ENCODE measurements at regions not wholly inside any gene's neighbourhood (a gene's known extent, or its start where the extent isn't known, plus 50 kb on each side); places are given as distances from the start of the nearest gene placed in this dataset.

DNA sequence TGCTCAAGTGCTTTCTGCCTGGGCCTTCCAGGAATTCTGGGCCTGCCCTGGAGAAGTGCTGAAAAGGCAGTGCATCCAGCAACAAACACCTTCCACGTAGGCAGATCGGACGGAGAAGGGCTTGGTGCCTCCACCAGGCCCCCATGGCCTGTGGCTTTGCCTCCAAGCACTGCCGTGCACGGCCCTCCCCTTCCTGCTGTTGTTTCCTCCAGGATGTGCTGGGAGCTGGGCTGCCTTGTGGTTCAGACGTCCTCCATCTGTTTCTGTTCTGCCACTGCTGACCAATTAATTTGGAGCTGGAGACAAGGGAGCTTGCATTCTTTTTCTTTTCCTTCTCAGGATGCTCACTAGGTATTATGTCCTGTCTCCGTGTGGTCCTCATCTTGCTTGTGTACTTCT lies 197.0 kb downstream of the HRH4 start:
- Histone ChIP-seq H3K4me2 (ENCODE audit: low read depth, low read length, poor library complexity, severe bottlenecking) (no peak overlapping the region), H3K4me3 (ENCODE audit: insufficient read depth, low read length, poor library complexity, severe bottlenecking) (no peak overlapping the region), H3K9ac (ENCODE audit: low read length) (no peak overlapping the region), H3K9me2 (replicated peaks; ENCODE audit: insufficient read depth, low read length) (no peaks in the 10 kb centered on the region), H3K27ac (ENCODE audit: low read depth, low read length) (no peak overlapping the region), H3K27me3 (ENCODE audit: low read length) (no peaks in the 10 kb centered on the region), H3K9me3 (ENCODE audit: insufficient read depth, low read length) (no peaks in the 10 kb centered on the region), H3K79me2 (ENCODE audit: insufficient read depth, low read length) (no peaks in the 10 kb centered on the region), H3F3A (ENCODE audit: insufficient read depth) (no peaks in the 10 kb centered on the region), H4K20me1 (ENCODE audit: low read depth, low read length) (no peaks in the 10 kb centered on the region), H3K36me3 (ENCODE audit: low read length) (no peaks in the 10 kb centered on the region), H2AFZ (ENCODE audit: low read depth, low read length, severe bottlenecking) (no peak overlapping the region)
- TF ChIP-seq CTCF (IDR thresholded peaks at IDR 0.05; ENCODE audit: insufficient read depth, low read length, poor library complexity, severe bottlenecking) (no peak), EZH2phosphoT487 (conservative IDR thresholded peaks at IDR 0.05; ENCODE audit: low read length) (no peak)

DNA sequence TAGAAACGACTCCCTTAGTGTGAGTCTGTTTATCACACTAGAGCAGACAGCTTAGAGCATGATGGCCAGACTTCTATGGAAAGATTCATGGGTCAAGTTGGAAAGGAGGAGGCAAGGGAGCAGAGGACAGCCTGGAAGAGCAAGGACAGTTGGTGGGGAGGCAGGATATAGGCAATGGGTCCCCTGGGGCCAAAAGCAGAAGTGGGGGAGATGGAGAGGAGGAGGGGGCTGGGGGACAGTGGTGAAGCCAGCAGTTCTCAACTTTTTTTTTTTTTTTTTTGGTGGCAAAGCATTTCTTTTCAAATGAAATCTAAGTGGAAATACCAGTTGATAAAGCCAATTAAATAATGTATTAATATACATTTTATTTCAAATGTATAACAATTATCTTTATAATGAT lies 197.9 kb downstream of the HRH4 start:
- Histone ChIP-seq H3K9me3 (ENCODE audit: insufficient read depth, low read length) (no peaks in the 10 kb centered on the region), H3K27me3 (ENCODE audit: low read length) (no peaks in the 10 kb centered on the region), H4K20me1 (ENCODE audit: low read depth, low read length) (no peaks in the 10 kb centered on the region), H3K79me2 (ENCODE audit: insufficient read depth, low read length) (no peaks in the 10 kb centered on the region), H3K9ac (ENCODE audit: low read length) (no peak overlapping the region), H3K36me3 (ENCODE audit: low read length) (no peaks in the 10 kb centered on the region), H3F3A (ENCODE audit: insufficient read depth) (no peaks in the 10 kb centered on the region), H3K9me2 (replicated peaks; ENCODE audit: insufficient read depth, low read length) (no peaks in the 10 kb centered on the region), H3K4me3 (ENCODE audit: insufficient read depth, low read length, poor library complexity, severe bottlenecking) (no peak overlapping the region), H3K27ac (ENCODE audit: low read depth, low read length) (no peak overlapping the region), H2AFZ (ENCODE audit: low read depth, low read length, severe bottlenecking) (no peak overlapping the region), H3K4me2 (ENCODE audit: low read depth, low read length, poor library complexity, severe bottlenecking) (no peak overlapping the region)
- TF ChIP-seq EZH2phosphoT487 (conservative IDR thresholded peaks at IDR 0.05; ENCODE audit: low read length), result no peak
- TF ChIP-seq CTCF (IDR thresholded peaks at IDR 0.05; ENCODE audit: insufficient read depth, low read length, poor library complexity, severe bottlenecking), result no peak

DNA sequence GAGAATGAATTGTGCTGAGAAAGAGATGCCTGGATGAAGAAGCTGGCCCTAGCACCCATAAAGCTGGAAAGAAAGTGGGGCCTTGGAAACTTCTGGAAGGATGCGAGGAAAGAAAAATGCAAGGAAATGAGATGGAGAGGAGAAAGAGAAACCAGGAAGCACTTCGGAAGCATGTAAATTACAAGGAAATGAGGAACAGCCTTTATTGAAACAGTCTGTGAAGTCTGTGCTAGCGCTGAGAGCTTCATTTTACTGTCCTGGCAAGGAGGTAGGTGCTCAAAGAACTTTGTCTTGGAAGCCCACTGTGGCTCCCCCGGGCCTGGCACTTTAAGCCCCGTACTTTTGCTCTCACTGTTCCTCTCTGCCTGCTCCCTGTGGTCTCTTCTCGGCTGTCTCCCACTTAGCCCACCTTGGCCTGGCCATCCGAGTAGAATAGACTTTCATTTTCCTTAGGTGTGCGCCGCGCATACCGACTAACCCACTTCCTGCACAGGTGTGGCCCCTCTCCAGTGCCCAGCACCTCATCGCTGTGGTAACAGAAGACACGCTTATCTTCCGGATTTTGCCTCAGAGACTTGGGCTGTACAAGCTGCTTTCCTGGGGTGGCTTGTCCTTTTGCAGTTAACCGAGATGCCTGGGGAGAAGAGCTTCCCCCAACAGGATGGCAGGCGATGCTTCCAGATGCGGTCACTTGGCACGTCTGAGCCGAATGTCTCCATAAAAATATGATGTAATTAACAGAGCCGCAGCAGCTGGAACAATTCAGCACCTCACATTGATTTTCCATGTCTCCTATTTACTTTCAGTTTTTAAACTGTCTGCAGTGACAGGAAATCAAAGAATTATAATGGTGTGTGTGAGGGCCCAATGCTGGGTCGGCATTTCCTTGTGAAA lies 199.6 kb downstream of the HRH4 start:
- Histone ChIP-seq H2AFZ (ENCODE audit: low read depth, low read length, severe bottlenecking) (no peak overlapping the region), H3K27me3 (ENCODE audit: low read length) (no peaks in the 10 kb centered on the region), H3K9ac (ENCODE audit: low read length) (no peak overlapping the region), H3K79me2 (ENCODE audit: insufficient read depth, low read length) (no peaks in the 10 kb centered on the region), H3F3A (ENCODE audit: insufficient read depth) (no peaks in the 10 kb centered on the region), H3K9me3 (ENCODE audit: insufficient read depth, low read length) (no peaks in the 10 kb centered on the region), H3K4me2 (ENCODE audit: low read depth, low read length, poor library complexity, severe bottlenecking) (no peak overlapping the region), H3K36me3 (ENCODE audit: low read length) (no peaks in the 10 kb centered on the region), H4K20me1 (ENCODE audit: low read depth, low read length) (no peaks in the 10 kb centered on the region), H3K4me3 (ENCODE audit: insufficient read depth, low read length, poor library complexity, severe bottlenecking) (no peak overlapping the region), H3K9me2 (replicated peaks; ENCODE audit: insufficient read depth, low read length) (no peaks in the 10 kb centered on the region), H3K27ac (ENCODE audit: low read depth, low read length) (no peak overlapping the region)
- TF ChIP-seq EZH2phosphoT487 (conservative IDR thresholded peaks at IDR 0.05; ENCODE audit: low read length), result no peak
- no peak for TF ChIP-seq CTCF (IDR thresholded peaks at IDR 0.05; ENCODE audit: insufficient read depth, low read length, poor library complexity, severe bottlenecking)
